Endothelial cell of umbilical vein (primary cell): ENCODE measurements at regions not wholly inside any gene's neighbourhood (a gene's known extent, or its start where the extent isn't known, plus 50 kb on each side); places are given as distances from the start of the nearest gene placed in this dataset.

Experiments used
- BruUV-seq: library from RNA; stranded (reverse); fragments of 400-500 nt; replicated peaks from 2 replicates; lab custom pipeline; 2021; lab: Mats Ljungman, UMichigan
- CTCF ChIA-PET: fragments of 300-600, 350-600 bp; sonication (Branson Sonifier 250); formaldehyde crosslinking; loops from one replicate; lab custom pipeline; 2021; ENCODE audit warnings: antibody characterized with exemption, inconsistent platforms; lab: Charles Lee
- POLR2A ChIA-PET: fragments of 300-600, 350-600 bp; sonication (Branson Sonifier 250); formaldehyde crosslinking; loops from one replicate; lab custom pipeline; 2021; ENCODE audit warnings: antibody characterized with exemption, inconsistent platforms; lab: Charles Lee
- DNase-seq: peaks from one replicate; pipeline ENCODE4 v3.0.0-alpha.2; 2011; ENCODE audit warnings: low read depth, low spot score
- FAIRE-seq: peaks from 2 replicates; lab custom pipeline; 2011; peaks lifted over from hg19 to GRCh38; lab: Jason Lieb, UNC
- H2AFZ ChIP-seq: 2 replicates; pipeline ENCODE4 v1.6.0; 2012; ENCODE audit warnings: low read depth, low read length, control low read depth, inconsistent platforms
- H3K27ac ChIP-seq: 2 replicates; pipeline ENCODE4 v1.5.1; 2011; ENCODE audit warnings: low read depth, mild to moderate bottlenecking, control low read depth, low read length, moderate library complexity; ENCODE audit not compliant: insufficient read depth
- H3K27me3 ChIP-seq, 2 experiments: 2 replicates each; pipeline versions ENCODE4 v1.6.0 to v1.6.1; 2011; ENCODE audit warnings: low read length in 2 of 2, mixed read lengths in 1 of 2; ENCODE audit not compliant: control insufficient read depth in 2 of 2, insufficient read depth in 2 of 2
- H3K36me3 ChIP-seq, 2 experiments: 2 replicates in 1 of 2; 3 replicates in 1 of 2; pipeline ENCODE4 v1.5.1; 2011; ENCODE audit warnings: low read length in 2 of 2, mild to moderate bottlenecking in 1 of 2, moderate library complexity in 1 of 2; ENCODE audit not compliant: control insufficient read depth in 2 of 2, insufficient read depth in 2 of 2; ENCODE audit errors: extremely low read depth in 1 of 2
- H3K4me1 ChIP-seq: 3 replicates; pipeline ENCODE4 v1.5.1; 2011; ENCODE audit warnings: mild to moderate bottlenecking, low read length; ENCODE audit not compliant: control insufficient read depth, insufficient read depth; ENCODE audit errors: extremely low read depth
- H3K4me2 ChIP-seq: 2 replicates; pipeline ENCODE4 v1.6.1; 2011; ENCODE audit warnings: low read length, control low read depth, mixed read lengths; ENCODE audit not compliant: insufficient read depth
- H3K4me3 ChIP-seq, 3 experiments: fragments of 200-600 bp in 1 of 3; sonication (generic), shearing (Covaris generic) in 1 of 3; replicated peaks in 1 of 3; 2 replicates each; pipeline ENCODE4 v1.5.1; 2011 to 2016; ENCODE audit warnings: control low read depth in 3 of 3, low read length in 3 of 3, mild to moderate bottlenecking in 2 of 3, inconsistent platforms in 1 of 3, low read depth in 1 of 3, moderate library complexity in 1 of 3; ENCODE audit not compliant: insufficient read depth in 1 of 3
- H3K79me2 ChIP-seq: 2 replicates; pipeline ENCODE4 v1.6.0; 2012; ENCODE audit warnings: low read length, inconsistent platforms; ENCODE audit not compliant: control insufficient read depth, insufficient read depth
- H3K9ac ChIP-seq: replicated peaks from 2 replicates; pipeline ENCODE3; 2011; ENCODE audit warnings: low read length, control low read depth; ENCODE audit not compliant: insufficient read depth; ENCODE audit errors: extremely low read depth
- H3K9me1 ChIP-seq: replicated peaks from 3 replicates; pipeline ENCODE4 v1.6.0; 2011; ENCODE audit warnings: mild to moderate bottlenecking, low read length; ENCODE audit not compliant: control insufficient read depth, insufficient read depth; ENCODE audit errors: extremely low read depth
- H3K9me3 ChIP-seq: replicated peaks from 2 replicates; pipeline ENCODE4 v1.5.1; 2012; ENCODE audit warnings: low read length, inconsistent platforms; ENCODE audit not compliant: control insufficient read depth, insufficient read depth
- H4K20me1 ChIP-seq: replicated peaks from 2 replicates; pipeline ENCODE3; 2011; ENCODE audit warnings: mild to moderate bottlenecking, low read length; ENCODE audit not compliant: control insufficient read depth, insufficient read depth; ENCODE audit errors: extremely low read depth
- CTCF ChIP-seq, 2 donors: IDR thresholded peaks; 1 replicate in 1 of 2; 2 replicates in 1 of 2; pipeline ENCODE4 v1.5.1; 2011; ENCODE audit warnings: low read length in 2 of 2, mild to moderate bottlenecking in 2 of 2, moderate library complexity in 2 of 2, control low read depth in 1 of 2, inconsistent platforms in 1 of 2, low read depth in 1 of 2; ENCODE audit not compliant: insufficient read depth in 1 of 2; ENCODE audit errors: extremely low read depth in 1 of 2
- EZH2 ChIP-seq: IDR thresholded peaks from 2 replicates; pipeline ENCODE4 v1.6.1; 2012; ENCODE audit warnings: borderline replicate concordance, low read depth, mild to moderate bottlenecking, moderate library complexity, low read length, inconsistent platforms; ENCODE audit not compliant: severe bottlenecking
- FOS ChIP-seq: IDR thresholded peaks from 2 replicates; pipeline ENCODE4 v1.6.1; 2011; ENCODE audit warnings: mild to moderate bottlenecking, low read length, moderate library complexity, borderline replicate concordance; ENCODE audit not compliant: insufficient read depth
- GATA2 ChIP-seq: IDR thresholded peaks from 2 replicates; pipeline ENCODE4 v1.7.0; 2011; ENCODE audit warnings: low read depth, mild to moderate bottlenecking, moderate library complexity, mixed read lengths, low read length; ENCODE audit not compliant: insufficient read length, insufficient read depth
- JUN ChIP-seq: IDR thresholded peaks from 2 replicates; pipeline ENCODE4 v1.6.1; 2011; ENCODE audit warnings: borderline replicate concordance, low read depth; ENCODE audit not compliant: insufficient read length, insufficient read depth
- MYC ChIP-seq: IDR thresholded peaks from one replicate; pipeline ENCODE4 v1.6.1; 2011; ENCODE audit warnings: mild to moderate bottlenecking, low read depth, low read length
- POLR2A ChIP-seq: IDR thresholded peaks from 2 replicates; pipeline ENCODE4 v1.6.1; 2012; ENCODE audit warnings: low read depth, mild to moderate bottlenecking, control low read depth, low read length
- POLR2AphosphoS5 ChIP-seq: IDR thresholded peaks from 2 replicates; pipeline ENCODE4 v1.6.1; 2012; ENCODE audit warnings: low read depth, mild to moderate bottlenecking, control low read depth, low read length, moderate library complexity; ENCODE audit not compliant: insufficient read depth
- dilution Hi-C: fragments of 300-500 bp; cut with MboI; formaldehyde crosslinking; loops from one replicate; pipeline ENCODE4 v1.15.0; 2019; ENCODE audit warnings: low sequenced_read_pairs; ENCODE audit not compliant: extremely low pct_ligation_motif_present
- intact Hi-C: fragments of 100-400 bp; cut with micrococcal nuclease; formaldehyde crosslinking; loops from one replicate; pipeline ENCODE4 v1.10.0; 2022
- TF ChIP-seq, protein P1 (sequence below): IDR thresholded peaks from 2 replicates; pipeline ENCODE4 v1.6.1; 2011; ENCODE audit not compliant: insufficient read depth, insufficient read length

DNA sequence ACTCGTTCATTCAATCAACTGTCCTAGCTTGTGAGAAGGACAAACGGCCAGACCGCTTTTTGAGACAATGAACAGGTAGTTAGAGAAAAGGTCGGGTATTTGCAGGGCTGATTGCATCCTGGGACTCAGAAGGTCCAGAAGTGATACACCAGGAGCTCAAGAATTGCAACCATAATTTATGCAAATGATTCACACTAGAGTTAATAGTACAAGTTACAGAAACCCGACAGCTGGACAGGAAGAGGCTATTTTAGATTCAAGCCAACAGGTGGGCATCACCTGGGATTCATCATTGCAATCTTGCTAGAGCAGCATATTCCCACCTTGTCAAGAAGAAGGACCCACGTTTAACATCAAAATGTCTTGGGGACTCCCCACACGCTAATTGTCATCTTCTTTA, 83.5 kb downstream of the TNFAIP3 start:
- intact Hi-C loops: no loop called here
- DNase-seq (no peak), FAIRE-seq (no peak)
- no peaks in the 10 kb centered on the region for H3K9me3 ChIP-seq
- no peaks in the 10 kb centered on the region for H3K36me3 ChIP-seq
- no peak overlapping the region for H3K9ac ChIP-seq
- no peak overlapping the region for H3K4me3 ChIP-seq
- H3K27me3 ChIP-seq: no peaks in the 10 kb centered on the region
- H3K9me1 ChIP-seq: no peaks in the 10 kb centered on the region
- CTCF ChIA-PET: interaction anchor here (1.0 to 3.1 kb wide), 6 partner anchors 11 to 242 kb away, joined by 3 to 13 read pairs (median 4); no protein-coding TSS in a partner anchor
- TF ChIP-seq JUN: no peak
- no peak for TF ChIP-seq EZH2
- TF ChIP-seq, protein P1, sequence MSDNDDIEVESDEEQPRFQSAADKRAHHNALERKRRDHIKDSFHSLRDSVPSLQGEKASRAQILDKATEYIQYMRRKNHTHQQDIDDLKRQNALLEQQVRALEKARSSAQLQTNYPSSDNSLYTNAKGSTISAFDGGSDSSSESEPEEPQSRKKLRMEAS: no peak
- TF ChIP-seq GATA2: no peak
- no peak for TF ChIP-seq MYC
- no peak overlapping the region for H3K4me2 ChIP-seq
- POLR2A ChIA-PET: interaction anchor here (0.5 kb wide), 1 partner anchor 46 kb away, joined by 4 read pairs; no protein-coding TSS in a partner anchor
- no peaks in the 10 kb centered on the region for H4K20me1 ChIP-seq
- H3K4me1 ChIP-seq: no peaks in the 10 kb centered on the region
- dilution Hi-C loops: no loop called here
- no peaks in the 10 kb centered on the region for H3K79me2 ChIP-seq
- no TSS peak for BruUV-seq
- no peak overlapping the region for H3K27ac ChIP-seq
- no peak overlapping the region for H2AFZ ChIP-seq

GRCh38 chr6:137951064-137951597, 84.1 kb downstream of the TNFAIP3 start:
- Histone ChIP-seq H3K9ac (no peak overlapping the region), H4K20me1 (no peaks in the 10 kb centered on the region), H3K4me1 (no peaks in the 10 kb centered on the region), H3K27ac (no peak overlapping the region), H3K9me3 (no peaks in the 10 kb centered on the region), H3K4me2 (no peak overlapping the region), H3K27me3 (no peaks in the 10 kb centered on the region), H3K79me2 (no peaks in the 10 kb centered on the region), H3K9me1 (no peaks in the 10 kb centered on the region), H2AFZ (no peak overlapping the region), H3K4me3 (no peak overlapping the region), H3K36me3 (no peaks in the 10 kb centered on the region)
- POLR2A ChIA-PET: interaction anchor here (0.5 kb wide), 1 partner anchor 45 kb away, joined by 4 read pairs; no protein-coding TSS in a partner anchor
- intact Hi-C loops (no loop called here), dilution Hi-C loops (no loop called here)
- DNase-seq: no peak
- no TSS peak for BruUV-seq
- TF ChIP-seq POLR2A (no peak), CTCF (IDR thresholded peaks at IDR 0.05; ENCODE audit: extremely low read depth in 1 of 2, insufficient read depth in 1 of 2, low read depth in 1 of 2, low read length in 2 of 2) (no peak), JUN (no peak), POLR2AphosphoS5 (no peak), EZH2 (no peak), FOS (no peak), GATA2 (no peak), MYC (no peak)
- TF ChIP-seq, protein P1: no peak
- FAIRE-seq: no peak
- CTCF ChIA-PET: interaction anchor here (1.0 to 3.1 kb wide), 5 partner anchors 12 to 243 kb away, joined by 3 to 13 read pairs (median 4); no protein-coding TSS in a partner anchor
